Kidney tubule cell (primary cell): ENCODE measurements at regions not wholly inside any gene's neighbourhood (a gene's known extent, or its start where the extent isn't known, plus 50 kb on each side); places are given as distances from the start of the nearest gene placed in this dataset.
"Not testable (repeated sequence)": the region's sequence is repeated elsewhere in the genome, so short reads cannot be mapped to it uniquely, and the experiment has no call there.

Source experiments
- DNase-seq: peaks from one replicate; pipeline ENCODE4 v3.0.0-alpha.2; 2018; ENCODE audit warnings: low spot score

DNA sequence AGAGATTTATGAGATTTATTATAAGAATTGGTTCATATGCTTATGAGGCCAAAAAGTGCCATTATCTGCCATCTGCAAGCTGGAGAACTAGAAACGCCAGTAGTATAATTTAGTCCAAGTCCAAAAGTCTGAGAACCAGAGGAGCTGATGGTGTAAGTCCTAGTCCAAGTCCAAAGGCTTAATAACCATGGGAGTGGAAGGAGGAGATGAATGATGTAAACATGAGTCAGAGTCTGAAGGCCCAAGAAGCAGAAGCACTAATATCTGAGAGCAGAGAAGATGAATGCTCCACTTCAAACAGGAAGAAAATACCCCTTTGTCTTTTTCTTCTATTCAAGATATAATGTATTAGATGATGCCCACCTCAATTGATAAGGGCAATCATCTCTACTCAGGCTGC, 185.7 kb downstream of the CGGBP1 start:
- DNase-seq = peak; percentile 22

- DNase-seq = no peak
Measured at GRCh38 chr3:87867001-87867400, 191.8 kb downstream of the CGGBP1 start.

DNA sequence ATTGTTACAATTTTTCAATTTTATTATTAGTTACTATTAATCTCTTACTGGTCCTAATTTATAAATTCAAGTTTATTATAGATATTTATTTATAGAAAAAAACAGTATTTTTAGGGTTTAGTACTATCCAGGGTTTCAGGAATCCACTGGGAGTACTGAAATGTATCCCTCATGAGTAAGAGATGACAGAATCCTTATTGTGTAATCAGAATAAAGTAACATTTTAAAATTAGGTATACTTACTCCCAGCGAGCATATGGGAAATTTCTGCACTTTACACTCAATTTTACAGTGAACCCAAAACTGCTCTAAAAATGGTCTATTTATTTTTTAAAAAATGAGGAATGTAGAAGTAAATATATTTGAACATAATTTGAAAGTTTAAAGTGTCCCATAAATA, 202.7 kb downstream of the CGGBP1 start:
- DNase-seq = no peak

GRCh38 chr3:87855616-87856015, 203.2 kb downstream of the CGGBP1 start:
- peak; percentile 52 for DNase-seq

DNA sequence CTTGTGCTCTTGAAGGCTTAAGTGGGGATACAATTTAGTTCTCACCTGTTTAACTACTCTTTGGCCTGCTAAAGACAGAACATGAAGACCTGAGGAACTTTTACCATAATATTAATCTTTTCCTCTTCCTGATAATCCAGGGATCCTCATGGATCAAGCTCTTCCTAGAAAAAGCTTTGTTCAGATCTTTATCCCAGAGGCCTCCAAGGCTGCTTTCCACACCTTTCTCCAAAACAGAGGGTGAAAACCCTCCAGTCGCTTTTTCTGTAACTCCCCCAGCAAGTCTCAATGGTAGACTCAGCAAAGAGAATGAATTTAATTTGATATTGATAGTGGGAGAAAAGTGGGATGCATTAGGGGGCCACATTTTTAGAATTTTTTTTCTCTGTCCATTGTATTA, 203.6 kb downstream of the CGGBP1 start:
- no peak for DNase-seq

GRCh38 chr3:87848003-87848402, 210.8 kb downstream of the CGGBP1 start:
- no peak for DNase-seq

DNA sequence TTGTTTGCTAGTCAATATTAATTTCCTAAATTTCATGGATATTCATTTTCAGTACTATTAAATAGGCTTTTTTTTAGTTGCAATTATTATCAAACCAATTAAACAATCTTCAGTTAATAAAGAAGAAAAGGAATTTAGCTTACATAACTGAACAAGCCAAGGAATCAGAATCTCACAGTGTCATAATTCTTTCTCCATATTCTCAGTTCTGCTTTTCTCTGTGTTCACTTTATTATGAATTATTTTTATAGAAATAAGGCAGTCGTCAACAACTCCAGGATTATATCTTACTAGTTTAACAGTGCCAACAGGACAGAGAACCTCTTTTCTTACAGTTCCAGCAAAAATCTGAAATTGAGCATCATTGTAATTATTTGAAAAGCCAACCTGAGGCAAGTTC, 221.7 kb downstream of the CGGBP1 start:
- no peak for DNase-seq

DNA sequence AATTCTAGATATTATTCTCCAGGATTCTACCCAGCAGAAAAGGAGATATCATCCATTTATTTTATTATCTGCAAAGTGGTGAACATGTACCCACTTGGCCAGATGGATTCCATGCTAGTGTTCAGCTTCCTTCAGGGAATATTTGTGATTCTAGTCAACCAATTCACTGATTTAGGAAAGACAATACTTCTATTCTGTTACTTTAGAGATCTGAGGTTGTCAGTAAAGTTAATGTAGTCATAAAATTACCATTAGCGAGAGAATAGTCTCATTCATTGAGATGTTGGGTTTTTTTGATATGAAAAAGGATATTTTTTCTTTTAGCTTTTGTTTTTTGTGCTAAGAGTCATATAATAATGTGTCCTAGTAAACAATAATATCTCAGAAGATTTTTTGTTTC, 222.8 kb downstream of the CGGBP1 start:
- no peak for DNase-seq

DNA sequence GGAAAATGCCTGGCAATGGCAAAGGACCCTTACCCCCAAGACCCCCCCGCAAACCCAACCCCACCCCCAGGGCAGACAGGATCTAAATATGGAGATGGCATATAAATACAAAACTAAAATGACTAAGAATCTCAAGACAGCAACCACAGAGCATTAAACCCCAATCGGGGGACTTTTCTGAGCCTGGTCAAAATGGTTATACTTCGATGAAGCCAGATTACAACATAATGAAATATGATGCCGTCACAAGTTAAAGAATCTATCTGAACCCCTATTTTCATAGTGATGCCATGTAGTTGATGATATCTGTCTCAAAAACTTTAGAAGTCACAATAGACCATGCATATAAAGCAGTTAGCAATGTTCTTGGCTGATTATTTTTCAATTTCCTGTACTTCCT, 223.6 kb downstream of the CGGBP1 start:
- DNase-seq = no peak

- no peak for DNase-seq
Measured at GRCh38 chr3:87834327-87834726, 224.5 kb downstream of the CGGBP1 start.

- no peak for DNase-seq
Measured at GRCh38 chr3:87833039-87833377, 225.8 kb downstream of the CGGBP1 start.

DNA sequence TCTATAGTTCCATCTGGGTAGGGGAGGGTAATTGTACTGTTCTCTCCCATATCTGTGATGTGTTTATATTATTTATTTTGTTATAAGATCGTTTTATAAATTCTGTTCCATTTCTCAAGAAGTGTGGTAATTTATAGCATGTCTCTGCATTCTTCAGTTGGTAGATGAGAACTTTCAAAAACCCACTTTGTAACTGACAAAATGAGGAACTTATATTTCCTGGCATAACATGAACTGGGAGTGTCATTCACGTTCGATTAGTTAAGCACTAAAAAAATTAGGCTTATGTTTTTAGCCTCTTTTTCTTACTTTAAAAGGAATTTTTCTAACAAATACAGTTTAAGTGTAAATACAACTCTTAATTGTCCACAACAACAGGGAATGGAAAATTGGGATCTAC, 230.8 kb downstream of the CGGBP1 start:
- no peak for DNase-seq

DNA sequence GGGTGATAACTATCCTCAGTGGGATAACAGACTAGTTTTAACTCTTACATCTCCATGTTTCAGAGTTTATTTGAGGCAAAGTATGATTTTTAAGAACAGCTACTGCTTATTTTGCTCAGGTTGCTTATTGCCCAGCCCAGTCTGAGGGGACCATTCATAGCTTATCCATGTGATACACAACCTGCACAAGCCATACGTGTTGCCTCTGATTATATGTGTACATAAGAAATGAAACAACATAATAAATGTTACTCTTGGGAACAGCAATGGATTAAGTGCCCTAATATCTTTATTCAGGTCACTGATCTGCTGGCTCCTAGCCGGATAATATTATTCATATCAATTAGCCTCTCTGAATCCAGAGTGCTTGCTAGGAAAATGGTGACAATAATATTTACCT, 236.2 kb downstream of the CGGBP1 start:
- no peak for DNase-seq

- not testable (repeated sequence) for DNase-seq
Measured at GRCh38 chr3:87813503-87813902, 245.3 kb downstream of the CGGBP1 start.

GRCh38 chr3:87811953-87812352, 246.9 kb downstream of the CGGBP1 start:
- no peak for DNase-seq

- no peak for DNase-seq
Measured at GRCh38 chr3:87810452-87811016, 248.3 kb downstream of the CGGBP1 start.

DNA sequence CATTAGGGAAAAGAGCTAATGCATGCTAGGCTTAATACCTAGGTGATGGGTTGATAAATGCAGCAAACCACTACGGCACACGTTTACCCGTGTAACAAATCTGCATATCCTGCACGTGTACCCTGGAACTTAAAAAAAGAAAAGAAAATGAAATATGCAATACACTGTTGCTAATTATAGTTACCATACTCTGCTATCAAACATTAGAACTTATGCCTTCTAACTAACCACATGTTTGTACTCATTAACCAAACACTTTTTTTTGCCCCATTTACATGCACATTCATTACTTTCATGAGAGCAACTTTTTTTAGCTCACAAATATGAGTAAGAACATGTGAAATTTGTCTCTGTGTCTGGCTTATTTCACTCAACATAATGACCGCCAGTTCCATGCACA, 253.1 kb downstream of the CGGBP1 start:
- DNase-seq = no peak

DNA sequence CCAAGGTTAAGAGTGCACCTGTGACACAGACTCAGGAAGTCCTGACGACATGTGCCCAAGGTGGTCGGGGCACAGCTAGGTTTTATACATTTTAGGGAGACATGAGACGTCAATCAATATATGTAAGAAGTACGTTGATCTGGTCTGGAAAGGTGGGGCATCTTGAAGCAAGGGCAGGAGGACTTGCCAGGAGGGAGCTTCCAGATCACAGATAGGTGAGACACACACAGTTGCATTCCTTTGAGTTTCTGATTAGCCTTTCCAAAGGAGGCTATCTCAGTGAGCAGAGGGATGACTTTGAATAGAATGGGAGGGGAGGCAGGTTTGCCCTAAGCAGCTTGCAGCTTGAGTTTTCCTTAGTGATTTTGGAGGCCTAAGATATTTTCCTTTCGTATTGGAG, 257.4 kb downstream of the CGGBP1 start:
- DNase-seq = no peak

GRCh38 chr3:87800516-87800915, 258.3 kb downstream of the CGGBP1 start:
- DNase-seq = no peak

GRCh38 chr3:87798567-87798947, 260.2 kb downstream of the CGGBP1 start:
- DNase-seq = peak; percentile 31

GRCh38 chr3:87797872-87798566, 260.8 kb downstream of the CGGBP1 start:
- DNase-seq = no peak

GRCh38 chr3:87796843-87797185, 262.0 kb downstream of the CGGBP1 start:
- DNase-seq = no peak

GRCh38 chr3:87796137-87796842, 262.5 kb downstream of the CGGBP1 start:
- no peak for DNase-seq

GRCh38 chr3:87795701-87796100, 263.1 kb downstream of the CGGBP1 start:
- no peak for DNase-seq
